Esophagus squamous epithelium (tissue), 4 donors: ENCODE measurements at regions not wholly inside any gene's neighbourhood (a gene's known extent, or its start where the extent isn't known, plus 50 kb on each side); places are given as distances from the start of the nearest gene placed in this dataset.

Experiments used
- POLR2A ChIP-seq, 4 donors: fragments of 450-650 bp; IDR thresholded peaks; one replicate each; pipeline ENCODE4 v1.6.1; 2017; ENCODE audit warnings: antibody characterized with exemption in 4 of 4, mild to moderate bottlenecking in 4 of 4, moderate library complexity in 3 of 4
- TF ChIP-seq, protein P1 (sequence below), 6 experiments: fragments of 450-650 bp in 4 of 6; fragments of 200-600 bp in 2 of 6; sonication (generic) in 2 of 6; IDR thresholded peaks; one replicate each; pipeline ENCODE4 v1.5.1; 2016 to 2019; ENCODE audit warnings: antibody characterized with exemption in 6 of 6, mild to moderate bottlenecking in 4 of 6, moderate library complexity in 4 of 6

DNA sequence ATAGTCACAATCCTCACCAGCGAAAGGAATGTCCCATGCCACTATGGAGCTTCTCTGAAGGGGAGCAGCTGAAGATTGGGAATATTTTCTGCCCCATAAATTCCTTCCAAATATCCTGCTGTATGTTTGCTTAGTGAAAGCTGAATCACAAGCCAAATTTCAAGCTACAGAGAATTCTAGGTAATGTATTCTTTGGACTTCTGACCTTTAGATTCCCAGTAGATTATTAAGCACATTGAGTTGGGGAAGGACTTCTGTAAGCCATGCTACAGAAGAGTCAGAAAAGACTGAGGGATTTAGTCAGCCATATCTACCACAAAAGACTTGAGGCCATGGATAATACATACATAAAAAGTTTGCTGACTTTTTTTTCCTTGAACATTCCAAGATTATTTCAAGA, 1342.0 kb upstream of the NUDT12 start:
- TF ChIP-seq, protein P1, sequence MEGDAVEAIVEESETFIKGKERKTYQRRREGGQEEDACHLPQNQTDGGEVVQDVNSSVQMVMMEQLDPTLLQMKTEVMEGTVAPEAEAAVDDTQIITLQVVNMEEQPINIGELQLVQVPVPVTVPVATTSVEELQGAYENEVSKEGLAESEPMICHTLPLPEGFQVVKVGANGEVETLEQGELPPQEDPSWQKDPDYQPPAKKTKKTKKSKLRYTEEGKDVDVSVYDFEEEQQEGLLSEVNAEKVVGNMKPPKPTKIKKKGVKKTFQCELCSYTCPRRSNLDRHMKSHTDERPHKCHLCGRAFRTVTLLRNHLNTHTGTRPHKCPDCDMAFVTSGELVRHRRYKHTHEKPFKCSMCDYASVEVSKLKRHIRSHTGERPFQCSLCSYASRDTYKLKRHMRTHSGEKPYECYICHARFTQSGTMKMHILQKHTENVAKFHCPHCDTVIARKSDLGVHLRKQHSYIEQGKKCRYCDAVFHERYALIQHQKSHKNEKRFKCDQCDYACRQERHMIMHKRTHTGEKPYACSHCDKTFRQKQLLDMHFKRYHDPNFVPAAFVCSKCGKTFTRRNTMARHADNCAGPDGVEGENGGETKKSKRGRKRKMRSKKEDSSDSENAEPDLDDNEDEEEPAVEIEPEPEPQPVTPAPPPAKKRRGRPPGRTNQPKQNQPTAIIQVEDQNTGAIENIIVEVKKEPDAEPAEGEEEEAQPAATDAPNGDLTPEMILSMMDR (IDR thresholded peaks at IDR 0.05) = no peak
- TF ChIP-seq POLR2A (IDR thresholded peaks at IDR 0.05) = no peak
